SK-N-SH (cell line): ENCODE measurements at regions not wholly inside any gene's neighbourhood (a gene's known extent, or its start where the extent isn't known, plus 50 kb on each side); places are given as distances from the start of the nearest gene placed in this dataset.

Experiments used
- CTCF ChIA-PET: fragments of 300-600, 350-600 bp; formaldehyde crosslinking; extraction: SDS; loops from one replicate; lab custom pipeline; 2021; lab: Yijun Ruan, JAX
- POLR2A ChIA-PET: fragments of 350-600 bp; sonication (Branson Sonifier 250); formaldehyde crosslinking; extraction: SDS; loops from one replicate; lab custom pipeline; 2020; ENCODE audit warnings: antibody characterized with exemption, inconsistent platforms; lab: Yijun Ruan, JAX
- DNase-seq: peaks from one replicate; pipeline ENCODE4 v3.0.0; 2012
- H2AFZ ChIP-seq: fragments of 200-600 bp; sonication (generic); 2 replicates; pipeline ENCODE4 v1.8.1; 2016; ENCODE audit warnings: antibody characterized with exemption, mild to moderate bottlenecking, low read depth
- H3F3A ChIP-seq: fragments of 200-600 bp; sonication (generic); replicated peaks from 2 replicates; pipeline ENCODE3; 2016; ENCODE audit warnings: antibody characterized with exemption, mild to moderate bottlenecking; ENCODE audit not compliant: insufficient read depth
- H3K27ac ChIP-seq, 2 experiments: fragments of 200-500 bp in 1 of 2; fragments of 200-600 bp in 1 of 2; sonication (Bioruptor generic) in 1 of 2; sonication (generic), shearing (Covaris generic) in 1 of 2; 2 replicates each; pipeline versions ENCODE4 v1.5.1 to v1.6.1; 2014 to 2016; ENCODE audit warnings: low read depth in 2 of 2, inconsistent platforms in 1 of 2, low read length in 1 of 2, mild to moderate bottlenecking in 1 of 2, mixed read lengths in 1 of 2
- H3K27me3 ChIP-seq: fragments of 200-600 bp; sonication (generic), shearing (Covaris generic); 2 replicates; pipeline ENCODE4 v1.6.1; 2016; ENCODE audit warnings: mixed run types; ENCODE audit not compliant: insufficient read depth
- H3K36me3 ChIP-seq, 2 experiments: fragments of 200-500 bp in 1 of 2; fragments of 200-600 bp in 1 of 2; sonication (Bioruptor generic) in 1 of 2; sonication (generic) in 1 of 2; replicated peaks in 1 of 2; 2 replicates each; pipeline versions ENCODE3 to v1.5.1; 2014 to 2016; ENCODE audit warnings: low read length in 1 of 2, mild to moderate bottlenecking in 1 of 2; ENCODE audit not compliant: insufficient read depth in 2 of 2, control insufficient read depth in 1 of 2
- H3K4me1 ChIP-seq, 2 experiments: fragments of 200-500 bp in 1 of 2; fragments of 200-600 bp in 1 of 2; sonication (Bioruptor generic) in 1 of 2; sonication (generic), shearing (Covaris generic) in 1 of 2; 2 replicates each; pipeline versions ENCODE4 v1.5.1 to v1.6.1; 2014 to 2016; ENCODE audit warnings: low read depth in 1 of 2, low read length in 1 of 2, mixed run types in 1 of 2; ENCODE audit not compliant: insufficient read depth in 2 of 2, control insufficient read depth in 1 of 2
- H3K4me2 ChIP-seq: fragments of 200-600 bp; sonication (generic), shearing (Covaris generic); 2 replicates; pipeline ENCODE4 v1.6.1; 2017; ENCODE audit warnings: mixed run types
- H3K4me3 ChIP-seq, 2 experiments: fragments of 200-500 bp in 1 of 2; fragments of 200-600 bp in 1 of 2; sonication (Bioruptor generic) in 1 of 2; sonication (generic), shearing (Covaris generic) in 1 of 2; 2 replicates each; pipeline versions ENCODE4 v1.5.1 to v1.8.1; 2014 to 2016; ENCODE audit warnings: low read depth in 2 of 2, inconsistent platforms in 1 of 2, low read length in 1 of 2, mild to moderate bottlenecking in 1 of 2, mixed read lengths in 1 of 2, moderate library complexity in 1 of 2
- H3K79me2 ChIP-seq: fragments of 200-600 bp; sonication (generic); 2 replicates; pipeline ENCODE4 v1.8.1; 2017; ENCODE audit warnings: mild to moderate bottlenecking; ENCODE audit not compliant: insufficient read depth
- H3K9ac ChIP-seq: fragments of 200-600 bp; sonication (generic); 2 replicates; pipeline ENCODE4 v1.6.1; 2017; ENCODE audit warnings: mixed run types
- H3K9me2 ChIP-seq: fragments of 200-600 bp; sonication (generic); 2 replicates; pipeline ENCODE4 v1.6.1; 2017; ENCODE audit warnings: mixed run types
- H3K9me3 ChIP-seq: fragments of 200-600 bp; sonication (generic); 2 replicates; pipeline ENCODE4 v1.6.1; 2017; ENCODE audit warnings: mixed run types, mild to moderate bottlenecking, moderate library complexity
- H4K20me1 ChIP-seq: fragments of 200-600 bp; sonication (generic); 2 replicates; pipeline ENCODE4 v1.6.1; 2017; ENCODE audit warnings: mild to moderate bottlenecking, mixed run types; ENCODE audit not compliant: insufficient read depth
- CHD2 ChIP-seq: fragments of 150-350 bp; IDR thresholded peaks from 2 replicates; pipeline ENCODE4 v1.6.1; 2018; ENCODE audit warnings: low read length; ENCODE audit not compliant: partially characterized antibody
- ELF1 ChIP-seq: IDR thresholded peaks from 2 replicates; pipeline ENCODE4 v1.4.0; 2012
- FOXM1 ChIP-seq: IDR thresholded peaks from 2 replicates; pipeline ENCODE4 v1.4.0; 2012; ENCODE audit warnings: low read depth, mild to moderate bottlenecking
- GABPA ChIP-seq: IDR thresholded peaks from 2 replicates; pipeline ENCODE4 v1.4.0; 2012; ENCODE audit warnings: low read depth, mild to moderate bottlenecking
- GATA2 ChIP-seq: sonication (generic); formaldehyde crosslinking; IDR thresholded peaks from 2 replicates; pipeline ENCODE4 v1.5.0; 2020; ENCODE audit warnings: mild to moderate bottlenecking, missing genetic modification reagents
- JUND ChIP-seq: IDR thresholded peaks from 2 replicates; pipeline ENCODE4 v1.4.0; 2012
- MEF2A ChIP-seq: IDR thresholded peaks from 2 replicates; pipeline ENCODE4 v1.4.0; 2012; ENCODE audit warnings: low read depth, borderline replicate concordance
- NRF1 ChIP-seq: IDR thresholded peaks from 2 replicates; pipeline ENCODE4 v1.6.1; 2012; ENCODE audit warnings: low read depth, mild to moderate bottlenecking, low read length
- RAD21 ChIP-seq: IDR thresholded peaks from 2 replicates; pipeline ENCODE4 v1.6.1; 2012; ENCODE audit warnings: mild to moderate bottlenecking, low read length
- RCOR1 ChIP-seq: fragments of 150-350 bp; IDR thresholded peaks from 2 replicates; pipeline ENCODE4 v1.6.1; 2017; ENCODE audit warnings: antibody characterized with exemption, low read length
- SMC3 ChIP-seq: IDR thresholded peaks from 2 replicates; pipeline ENCODE4 v1.6.1; 2012; ENCODE audit warnings: low read depth, low read length, improper control_type of control experiment
- TAF1 ChIP-seq: IDR thresholded peaks from 2 replicates; pipeline ENCODE4 v1.6.1; 2012; ENCODE audit warnings: low read depth, mild to moderate bottlenecking, low read length, moderate library complexity, borderline replicate concordance
- TEAD4 ChIP-seq: IDR thresholded peaks from 2 replicates; pipeline ENCODE4 v1.4.0; 2012; ENCODE audit warnings: mild to moderate bottlenecking, borderline replicate concordance; ENCODE audit not compliant: insufficient read depth
- YY1 ChIP-seq: IDR thresholded peaks from 2 replicates; pipeline ENCODE4 v1.4.0; 2012; ENCODE audit warnings: low read depth, mild to moderate bottlenecking
- WGBS: methylation state at CpG from one replicate; pipeline ENCODE4 v1.1.6; 2017; ENCODE audit warnings: low lambda C conversion rate; 5-methylcytosine and 5-hydroxymethylcytosine counted together
- TF ChIP-seq, protein P1 (sequence below): fragments of 150-350 bp; IDR thresholded peaks from 2 replicates; pipeline ENCODE4 v1.6.1; 2016; ENCODE audit warnings: mild to moderate bottlenecking, low read depth, low read length
- TF ChIP-seq, protein P2 (sequence below): IDR thresholded peaks from 2 replicates; pipeline ENCODE4 v1.4.0; 2012; ENCODE audit warnings: low read depth, borderline replicate concordance
- TF ChIP-seq, protein P3 (sequence below): IDR thresholded peaks from 2 replicates; pipeline ENCODE4 v1.4.0; 2012; ENCODE audit warnings: low read depth
- TF ChIP-seq, protein P4 (sequence below): IDR thresholded peaks from 2 replicates; pipeline ENCODE4; 2012
- TF ChIP-seq, protein P5 (sequence below): fragments of 150-350 bp; IDR thresholded peaks from 2 replicates; pipeline ENCODE4 v1.6.1; 2017; ENCODE audit warnings: antibody characterized with exemption, low read length, low read depth, borderline replicate concordance

DNA sequence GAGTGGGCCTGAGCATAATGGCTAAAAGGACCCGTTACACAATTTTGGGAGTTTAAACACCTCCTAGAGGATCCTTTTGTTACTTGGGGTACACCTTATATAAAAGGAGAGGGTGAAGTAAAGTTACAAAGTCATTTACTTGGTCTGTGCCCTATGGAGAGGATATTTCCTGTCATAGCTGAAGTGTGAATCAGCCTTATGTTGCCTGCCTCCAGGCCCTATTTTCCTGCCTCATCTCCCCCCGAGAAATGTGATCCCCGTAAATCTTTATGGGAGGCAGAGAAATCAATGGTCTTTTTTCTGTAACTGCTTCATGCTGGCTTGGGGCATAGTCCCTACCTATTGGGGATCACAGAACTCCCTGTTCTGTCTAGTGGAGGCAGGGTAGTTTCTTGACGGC is 906.6 kb downstream of the DSC3 start:
- ChIA-PET CTCF (no interaction called here), POLR2A (no interaction called here)
- no peak for DNase-seq
- Histone ChIP-seq H3K4me3 (no peak overlapping the region), H3K4me1 (no peaks in the 10 kb centered on the region), H3K27ac (no peak overlapping the region), H3K27me3 (no peaks in the 10 kb centered on the region), H2AFZ (no peak overlapping the region), H3K36me3 (no peaks in the 10 kb centered on the region), H3K79me2 (no peaks in the 10 kb centered on the region), H4K20me1 (no peaks in the 10 kb centered on the region), H3K9ac (no peak overlapping the region), H3F3A (no peaks in the 10 kb centered on the region), H3K9me2 (no peaks in the 10 kb centered on the region)
- TF ChIP-seq TAF1 (no peak), SMC3 (no peak), GATA2 (CRISPR knock-in tag) (no peak), RCOR1 (no peak), GABPA (no peak), JUND (no peak), FOXM1 (no peak), ELF1 (no peak), RAD21 (no peak), CHD2 (no peak), TEAD4 (no peak), YY1 (no peak), NRF1 (no peak), MEF2A (no peak)
- TF ChIP-seq, protein P1, sequence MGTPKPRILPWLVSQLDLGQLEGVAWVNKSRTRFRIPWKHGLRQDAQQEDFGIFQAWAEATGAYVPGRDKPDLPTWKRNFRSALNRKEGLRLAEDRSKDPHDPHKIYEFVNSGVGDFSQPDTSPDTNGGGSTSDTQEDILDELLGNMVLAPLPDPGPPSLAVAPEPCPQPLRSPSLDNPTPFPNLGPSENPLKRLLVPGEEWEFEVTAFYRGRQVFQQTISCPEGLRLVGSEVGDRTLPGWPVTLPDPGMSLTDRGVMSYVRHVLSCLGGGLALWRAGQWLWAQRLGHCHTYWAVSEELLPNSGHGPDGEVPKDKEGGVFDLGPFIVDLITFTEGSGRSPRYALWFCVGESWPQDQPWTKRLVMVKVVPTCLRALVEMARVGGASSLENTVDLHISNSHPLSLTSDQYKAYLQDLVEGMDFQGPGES: no peak
- TF ChIP-seq, protein P2, sequence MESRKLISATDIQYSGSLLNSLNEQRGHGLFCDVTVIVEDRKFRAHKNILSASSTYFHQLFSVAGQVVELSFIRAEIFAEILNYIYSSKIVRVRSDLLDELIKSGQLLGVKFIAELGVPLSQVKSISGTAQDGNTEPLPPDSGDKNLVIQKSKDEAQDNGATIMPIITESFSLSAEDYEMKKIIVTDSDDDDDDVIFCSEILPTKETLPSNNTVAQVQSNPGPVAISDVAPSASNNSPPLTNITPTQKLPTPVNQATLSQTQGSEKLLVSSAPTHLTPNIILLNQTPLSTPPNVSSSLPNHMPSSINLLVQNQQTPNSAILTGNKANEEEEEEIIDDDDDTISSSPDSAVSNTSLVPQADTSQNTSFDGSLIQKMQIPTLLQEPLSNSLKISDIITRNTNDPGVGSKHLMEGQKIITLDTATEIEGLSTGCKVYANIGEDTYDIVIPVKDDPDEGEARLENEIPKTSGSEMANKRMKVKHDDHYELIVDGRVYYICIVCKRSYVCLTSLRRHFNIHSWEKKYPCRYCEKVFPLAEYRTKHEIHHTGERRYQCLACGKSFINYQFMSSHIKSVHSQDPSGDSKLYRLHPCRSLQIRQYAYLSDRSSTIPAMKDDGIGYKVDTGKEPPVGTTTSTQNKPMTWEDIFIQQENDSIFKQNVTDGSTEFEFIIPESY: no peak
- TF ChIP-seq, protein P3, sequence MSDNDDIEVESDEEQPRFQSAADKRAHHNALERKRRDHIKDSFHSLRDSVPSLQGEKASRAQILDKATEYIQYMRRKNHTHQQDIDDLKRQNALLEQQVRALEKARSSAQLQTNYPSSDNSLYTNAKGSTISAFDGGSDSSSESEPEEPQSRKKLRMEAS: no peak
- TF ChIP-seq, protein P4, sequence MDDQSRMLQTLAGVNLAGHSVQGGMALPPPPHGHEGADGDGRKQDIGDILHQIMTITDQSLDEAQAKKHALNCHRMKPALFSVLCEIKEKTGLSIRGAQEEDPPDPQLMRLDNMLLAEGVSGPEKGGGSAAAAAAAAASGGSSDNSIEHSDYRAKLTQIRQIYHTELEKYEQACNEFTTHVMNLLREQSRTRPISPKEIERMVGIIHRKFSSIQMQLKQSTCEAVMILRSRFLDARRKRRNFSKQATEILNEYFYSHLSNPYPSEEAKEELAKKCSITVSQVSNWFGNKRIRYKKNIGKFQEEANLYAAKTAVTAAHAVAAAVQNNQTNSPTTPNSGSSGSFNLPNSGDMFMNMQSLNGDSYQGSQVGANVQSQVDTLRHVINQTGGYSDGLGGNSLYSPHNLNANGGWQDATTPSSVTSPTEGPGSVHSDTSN: no peak
- TF ChIP-seq, protein P5, sequence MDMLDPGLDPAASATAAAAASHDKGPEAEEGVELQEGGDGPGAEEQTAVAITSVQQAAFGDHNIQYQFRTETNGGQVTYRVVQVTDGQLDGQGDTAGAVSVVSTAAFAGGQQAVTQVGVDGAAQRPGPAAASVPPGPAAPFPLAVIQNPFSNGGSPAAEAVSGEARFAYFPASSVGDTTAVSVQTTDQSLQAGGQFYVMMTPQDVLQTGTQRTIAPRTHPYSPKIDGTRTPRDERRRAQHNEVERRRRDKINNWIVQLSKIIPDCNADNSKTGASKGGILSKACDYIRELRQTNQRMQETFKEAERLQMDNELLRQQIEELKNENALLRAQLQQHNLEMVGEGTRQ: no peak
- TF ChIP-seq, all 33 proteins: peak for 0
- 33% methylated on average over 4 of the region's 4 CpGs for WGBS
- H3K4me2 ChIP-seq: no peak overlapping the region
- H3K9me3 ChIP-seq: no peaks in the 10 kb centered on the region
